ENCODE measurements at regions not wholly inside any gene's neighbourhood (a gene's known extent, or its start where the extent isn't known, plus 50 kb on each side); places are given as distances from the start of the nearest gene placed in this dataset.

- TF ChIP-seq, protein P1, sequence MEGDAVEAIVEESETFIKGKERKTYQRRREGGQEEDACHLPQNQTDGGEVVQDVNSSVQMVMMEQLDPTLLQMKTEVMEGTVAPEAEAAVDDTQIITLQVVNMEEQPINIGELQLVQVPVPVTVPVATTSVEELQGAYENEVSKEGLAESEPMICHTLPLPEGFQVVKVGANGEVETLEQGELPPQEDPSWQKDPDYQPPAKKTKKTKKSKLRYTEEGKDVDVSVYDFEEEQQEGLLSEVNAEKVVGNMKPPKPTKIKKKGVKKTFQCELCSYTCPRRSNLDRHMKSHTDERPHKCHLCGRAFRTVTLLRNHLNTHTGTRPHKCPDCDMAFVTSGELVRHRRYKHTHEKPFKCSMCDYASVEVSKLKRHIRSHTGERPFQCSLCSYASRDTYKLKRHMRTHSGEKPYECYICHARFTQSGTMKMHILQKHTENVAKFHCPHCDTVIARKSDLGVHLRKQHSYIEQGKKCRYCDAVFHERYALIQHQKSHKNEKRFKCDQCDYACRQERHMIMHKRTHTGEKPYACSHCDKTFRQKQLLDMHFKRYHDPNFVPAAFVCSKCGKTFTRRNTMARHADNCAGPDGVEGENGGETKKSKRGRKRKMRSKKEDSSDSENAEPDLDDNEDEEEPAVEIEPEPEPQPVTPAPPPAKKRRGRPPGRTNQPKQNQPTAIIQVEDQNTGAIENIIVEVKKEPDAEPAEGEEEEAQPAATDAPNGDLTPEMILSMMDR (conservative IDR thresholded peaks at IDR 0.05 in 1 of 2, IDR thresholded peaks at IDR 0.05 in 1 of 2; ENCODE audit: extremely low read depth in 1 of 2, insufficient read depth in 1 of 2, low read depth in 1 of 2, low read length in 2 of 2), result no peak
- no peak for TF ChIP-seq EZH2 (IDR thresholded peaks at IDR 0.05; ENCODE audit: borderline replicate concordance, low read length)
These were observed 67.7 kb upstream of the SERP2 start for GRCh38 chr13:44305917-44306370.

Data from mammary epithelial cell (primary cell).